ENCODE measurements at regions not wholly inside any gene's neighbourhood (a gene's known extent, or its start where the extent isn't known, plus 50 kb on each side); places are given as distances from the start of the nearest gene placed in this dataset.

DNA sequence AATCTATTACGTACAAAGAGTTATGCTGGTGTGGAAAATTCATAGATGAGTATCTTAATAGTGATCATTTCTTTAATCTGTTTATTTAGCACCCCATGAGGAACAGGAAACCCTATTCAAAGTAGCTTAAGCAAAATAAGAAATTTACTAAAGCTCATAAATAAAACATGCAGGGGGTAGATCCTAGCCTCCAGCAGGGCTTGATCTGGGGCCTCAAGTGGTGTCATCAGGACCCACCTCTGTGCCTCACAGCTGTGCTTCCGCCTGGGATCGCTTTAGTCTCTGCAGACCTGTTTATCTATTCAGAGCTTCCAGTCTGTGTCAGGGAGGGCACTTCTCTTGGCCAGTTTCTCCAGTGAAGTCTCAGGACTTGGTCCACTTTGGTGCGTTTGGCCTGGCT lies 171.0 kb upstream of the SLC24A5 start:
- no peak for TF ChIP-seq ZFX (IDR thresholded peaks at IDR 0.05; ENCODE audit: borderline replicate concordance)
- TF ChIP-seq, protein P1, sequence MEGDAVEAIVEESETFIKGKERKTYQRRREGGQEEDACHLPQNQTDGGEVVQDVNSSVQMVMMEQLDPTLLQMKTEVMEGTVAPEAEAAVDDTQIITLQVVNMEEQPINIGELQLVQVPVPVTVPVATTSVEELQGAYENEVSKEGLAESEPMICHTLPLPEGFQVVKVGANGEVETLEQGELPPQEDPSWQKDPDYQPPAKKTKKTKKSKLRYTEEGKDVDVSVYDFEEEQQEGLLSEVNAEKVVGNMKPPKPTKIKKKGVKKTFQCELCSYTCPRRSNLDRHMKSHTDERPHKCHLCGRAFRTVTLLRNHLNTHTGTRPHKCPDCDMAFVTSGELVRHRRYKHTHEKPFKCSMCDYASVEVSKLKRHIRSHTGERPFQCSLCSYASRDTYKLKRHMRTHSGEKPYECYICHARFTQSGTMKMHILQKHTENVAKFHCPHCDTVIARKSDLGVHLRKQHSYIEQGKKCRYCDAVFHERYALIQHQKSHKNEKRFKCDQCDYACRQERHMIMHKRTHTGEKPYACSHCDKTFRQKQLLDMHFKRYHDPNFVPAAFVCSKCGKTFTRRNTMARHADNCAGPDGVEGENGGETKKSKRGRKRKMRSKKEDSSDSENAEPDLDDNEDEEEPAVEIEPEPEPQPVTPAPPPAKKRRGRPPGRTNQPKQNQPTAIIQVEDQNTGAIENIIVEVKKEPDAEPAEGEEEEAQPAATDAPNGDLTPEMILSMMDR (IDR thresholded peaks at IDR 0.05), result no peak
- no peak overlapping the region for H3K27ac ChIP-seq

DNA sequence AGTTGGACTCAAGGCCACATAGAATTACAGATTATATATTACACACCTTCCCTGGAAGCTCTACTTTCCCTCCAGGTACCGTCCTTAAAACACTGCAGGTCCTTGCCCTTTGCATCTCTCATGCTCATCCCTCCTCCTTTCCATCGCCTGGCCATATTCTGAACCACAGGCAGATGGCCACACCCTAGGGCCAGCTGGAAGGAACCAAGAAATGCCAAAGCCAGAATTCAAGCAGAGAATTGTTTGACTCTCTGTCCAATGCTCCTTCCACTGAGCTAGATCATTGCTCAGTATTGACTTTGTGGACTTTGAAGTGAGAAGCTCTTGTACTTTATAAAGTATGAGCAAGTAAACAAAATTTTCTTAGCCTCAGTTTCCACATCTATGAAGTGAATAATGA lies 170.3 kb upstream of the SLC24A5 start:
- no peak overlapping the region for H3K27ac ChIP-seq
- TF ChIP-seq ZFX (IDR thresholded peaks at IDR 0.05; ENCODE audit: borderline replicate concordance), result no peak
- TF ChIP-seq, protein P1 (IDR thresholded peaks at IDR 0.05), result no peak

DNA sequence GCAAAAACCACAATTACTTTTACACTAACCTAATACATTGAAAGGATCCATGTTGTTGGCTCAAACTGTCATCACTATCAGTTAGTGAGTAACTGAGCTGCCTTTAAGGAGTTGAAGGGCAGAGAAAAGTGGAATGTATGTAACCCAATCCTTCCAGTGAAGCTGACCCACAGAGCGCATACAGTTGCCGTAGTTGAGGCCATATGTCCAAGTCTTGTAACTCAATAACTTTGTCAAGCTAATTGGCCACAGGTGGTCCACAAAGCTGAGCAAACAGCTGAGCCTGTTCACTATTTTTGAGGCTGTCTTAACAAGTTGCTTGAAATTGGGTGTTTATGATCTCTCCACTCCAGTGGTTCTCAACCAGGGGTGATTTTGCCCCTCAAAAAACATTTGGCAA lies 169.0 kb upstream of the SLC24A5 start:
- no peak for TF ChIP-seq ZFX (IDR thresholded peaks at IDR 0.05; ENCODE audit: borderline replicate concordance)
- TF ChIP-seq, protein P1 (IDR thresholded peaks at IDR 0.05), result no peak
- no peak overlapping the region for H3K27ac ChIP-seq

DNA sequence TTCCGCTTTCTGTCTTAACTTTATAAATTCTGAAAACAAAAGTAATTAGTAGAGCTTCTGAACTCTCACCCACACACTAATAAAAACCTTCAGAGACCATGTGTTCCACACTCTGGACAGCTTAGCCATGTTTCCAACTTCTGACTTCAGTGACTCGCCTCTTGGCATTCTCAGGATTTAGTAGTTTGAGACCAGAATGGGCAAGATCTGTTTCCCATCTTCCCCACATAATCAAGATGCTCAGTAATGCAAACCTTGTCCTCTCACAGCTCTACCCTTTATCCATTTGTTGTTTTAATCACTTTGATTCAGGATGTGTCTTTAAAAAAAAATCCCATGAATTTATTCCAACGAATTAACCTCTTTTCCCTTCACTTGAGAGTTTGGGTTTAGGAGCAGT lies 166.6 kb upstream of the SLC24A5 start:
- TF ChIP-seq, protein P1 (IDR thresholded peaks at IDR 0.05), result no peak
- no peak for TF ChIP-seq ZFX (IDR thresholded peaks at IDR 0.05; ENCODE audit: borderline replicate concordance)
- no peak overlapping the region for H3K27ac ChIP-seq

DNA sequence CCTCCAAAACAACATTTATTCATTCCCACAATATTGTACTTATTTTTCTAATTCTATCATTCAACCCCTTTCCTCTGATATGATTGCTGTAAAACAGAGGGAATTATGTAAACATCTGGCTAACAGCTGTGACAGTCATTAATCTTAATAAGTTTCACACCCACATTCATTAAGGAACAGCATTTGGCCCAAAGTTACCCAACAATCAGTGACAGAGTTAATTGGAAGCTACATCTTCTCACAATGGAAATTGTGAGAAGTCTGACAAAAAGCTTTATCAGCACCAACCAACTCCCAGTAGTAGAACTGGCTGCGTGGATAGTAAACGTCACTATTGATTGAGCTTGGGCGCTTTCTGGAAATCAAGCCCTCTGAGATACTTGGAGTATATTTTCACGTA lies 165.8 kb upstream of the SLC24A5 start:
- no peak overlapping the region for H3K27ac ChIP-seq
- TF ChIP-seq ZFX (IDR thresholded peaks at IDR 0.05; ENCODE audit: borderline replicate concordance), result no peak
- TF ChIP-seq, protein P1 (IDR thresholded peaks at IDR 0.05), result no peak

DNA sequence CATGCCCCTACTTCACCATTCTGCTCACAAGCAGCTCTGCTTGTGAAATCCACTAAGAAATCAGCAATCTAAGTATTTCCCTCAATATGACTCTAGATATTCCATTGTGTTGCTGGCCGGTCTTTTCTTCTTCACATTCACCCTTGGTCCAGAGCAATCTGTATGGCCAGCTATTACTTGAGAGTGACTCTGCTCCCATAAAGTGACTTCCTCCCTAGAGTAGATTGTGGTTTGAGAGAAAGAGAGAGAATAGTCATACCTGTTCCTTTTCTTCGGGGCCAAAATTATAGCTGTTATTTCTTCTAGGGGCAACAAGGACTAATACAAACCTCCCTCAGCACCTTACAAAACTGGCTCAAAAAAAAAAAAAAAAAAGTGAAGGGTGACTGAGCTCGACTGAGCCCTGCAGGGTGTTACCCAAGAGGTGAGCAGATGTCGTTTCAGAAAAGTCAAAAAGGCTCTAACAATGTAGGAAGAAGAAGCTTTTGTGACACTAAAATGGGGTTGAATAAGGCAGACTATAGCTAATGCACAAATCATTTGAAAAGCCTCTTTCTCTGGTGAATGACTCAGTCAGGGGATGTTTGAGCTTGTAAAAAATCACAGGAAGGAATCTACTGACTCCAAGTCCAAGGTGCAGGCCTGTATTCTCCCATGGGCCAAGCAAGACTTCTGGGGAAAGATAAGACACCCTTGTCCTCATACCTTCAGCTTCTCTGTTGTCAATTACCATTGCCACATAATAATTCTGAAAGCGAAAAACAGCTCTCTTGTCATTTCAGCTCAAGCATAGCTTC lies 161.0 kb upstream of the SLC24A5 start:
- no peak for TF ChIP-seq ZFX (IDR thresholded peaks at IDR 0.05; ENCODE audit: borderline replicate concordance)
- TF ChIP-seq, protein P1 (IDR thresholded peaks at IDR 0.05), result no peak

DNA sequence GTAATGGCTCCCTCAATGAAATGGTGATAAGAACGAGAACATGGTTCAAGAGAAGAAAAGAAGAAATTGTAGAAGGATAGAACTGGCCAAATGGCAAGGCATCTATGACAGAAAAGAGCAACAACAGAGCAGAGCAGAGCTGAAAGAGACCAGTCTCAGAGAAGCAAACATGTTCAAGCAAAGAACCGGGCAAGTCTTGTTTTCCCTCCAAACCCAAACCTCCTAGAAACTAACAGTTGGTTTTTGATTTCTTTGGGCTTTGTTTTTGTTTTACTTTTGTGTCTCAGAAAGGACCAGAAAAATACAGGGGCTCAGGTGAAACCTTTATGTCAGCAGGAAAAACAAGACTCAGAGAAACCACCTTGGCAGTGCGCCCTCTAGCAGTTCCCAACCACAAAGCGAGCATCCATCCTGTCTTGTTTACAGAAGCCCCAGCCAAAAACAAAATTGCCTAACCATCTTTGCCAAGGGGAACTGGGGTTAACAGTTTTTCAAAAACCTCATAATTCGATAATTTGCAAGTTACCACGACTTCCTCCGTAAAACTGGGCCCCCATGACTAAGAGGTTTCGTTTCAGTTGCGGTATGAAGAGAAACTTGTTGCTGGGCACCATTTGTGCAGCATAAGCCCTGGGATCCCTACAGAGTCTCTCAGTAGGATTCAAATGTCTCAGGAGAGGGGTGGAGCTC lies 159.2 kb upstream of the SLC24A5 start:
- no peak for TF ChIP-seq ZFX (IDR thresholded peaks at IDR 0.05; ENCODE audit: borderline replicate concordance)
- TF ChIP-seq, protein P1 (IDR thresholded peaks at IDR 0.05), result no peak
- no peak overlapping the region for H3K27ac ChIP-seq

More for the DNA sequence above, 161.0 kb upstream of the SLC24A5 start:
- no peak overlapping the region for H3K27ac ChIP-seq

All from 22Rv1 (cell line).